NB4 (cell line): ENCODE measurements at regions not wholly inside any gene's neighbourhood (a gene's known extent, or its start where the extent isn't known, plus 50 kb on each side); places are given as distances from the start of the nearest gene placed in this dataset.

Experiments used
- CTCF ChIP-seq: IDR thresholded peaks from one replicate; pipeline ENCODE4 v1.5.1; 2012; ENCODE audit warnings: low read depth, low read length
- MYC ChIP-seq: IDR thresholded peaks from 2 replicates; pipeline ENCODE4 v1.6.1; 2011; ENCODE audit warnings: low read depth, low read length

- TF ChIP-seq CTCF (no peak), MYC (no peak)
Observed at GRCh38 chr16:65172356-65172755, 50.5 kb upstream of the CDH11 start.
